HG02852 (cell line): ENCODE measurements at regions not wholly inside any gene's neighbourhood (a gene's known extent, or its start where the extent isn't known, plus 50 kb on each side); places are given as distances from the start of the nearest gene placed in this dataset.
"Not testable (repeated sequence)": the region's sequence is repeated elsewhere in the genome, so short reads cannot be mapped to it uniquely, and the experiment has no call there.

Experiments used
- ATAC-seq: cut with Tn5 transposase; IDR thresholded peaks from one replicate; pipeline ENCODE4 v1.9.1; 2021; ENCODE audit warnings: mild to moderate bottlenecking, moderate library complexity; ENCODE audit not compliant: unreplicated experiment

- ATAC-seq: no peak
Observed at GRCh38 chr3:98702166-98702565, 61.0 kb upstream of the ST3GAL6 start.

GRCh38 chr3:98705212-98705611 lies 57.9 kb upstream of the ST3GAL6 start:
- no peak for ATAC-seq

GRCh38 chr3:98705694-98706093 lies 57.4 kb upstream of the ST3GAL6 start:
- ATAC-seq: no peak

GRCh38 chr3:98708681-98709080 lies 54.5 kb upstream of the ST3GAL6 start:
- ATAC-seq: not testable (repeated sequence)

- ATAC-seq: no peak
Observed at GRCh38 chr3:98709441-98709840, 53.7 kb upstream of the ST3GAL6 start.

GRCh38 chr3:98710067-98710659 lies 53.0 kb upstream of the ST3GAL6 start:
- no peak for ATAC-seq

GRCh38 chr3:98711426-98711825 lies 51.7 kb upstream of the ST3GAL6 start:
- ATAC-seq: no peak

- no peak for ATAC-seq
Observed at GRCh38 chr3:98712726-98713125, 50.4 kb upstream of the ST3GAL6 start.

- not testable (repeated sequence) for ATAC-seq
Observed at GRCh38 chr3:98713332-98713731, 49.8 kb upstream of the ST3GAL6 start.
